ENCODE measurements at regions not wholly inside any gene's neighbourhood (a gene's known extent, or its start where the extent isn't known, plus 50 kb on each side); places are given as distances from the start of the nearest gene placed in this dataset.

- no peak for TF ChIP-seq CTCF (IDR thresholded peaks at IDR 0.05)
- no peak for TF ChIP-seq POLR2AphosphoS5 (IDR thresholded peaks at IDR 0.05)
These were observed 1348.0 kb upstream of the PIK3C3 start for GRCh38 chr18:40606996-40607395.
